Upper lobe of right lung (tissue), 1 donor: ENCODE measurements at regions not wholly inside any gene's neighbourhood (a gene's known extent, or its start where the extent isn't known, plus 50 kb on each side); places are given as distances from the start of the nearest gene placed in this dataset.

Experiments used
- ATAC-seq: fragments of 200-7000 bp; cut with Tn5 transposase; one replicate; pipeline ENCODE4 v1.9.1; 2020; ENCODE audit warnings: mild to moderate bottlenecking, moderate library complexity
- DNase-seq: peaks from one replicate; pipeline ENCODE4 v3.0.0-alpha.2; 2020
- H3K27ac ChIP-seq: fragments of 200-600 bp; one replicate; pipeline ENCODE4 v1.8.0; 2022
- H3K27me3 ChIP-seq: fragments of 200-600 bp; one replicate; pipeline ENCODE4 v1.8.0; 2022; ENCODE audit warnings: mild to moderate bottlenecking
- H3K36me3 ChIP-seq: fragments of 200-600 bp; one replicate; pipeline ENCODE4 v1.8.0; 2022
- H3K4me1 ChIP-seq: fragments of 200-600 bp; one replicate; pipeline ENCODE4 v1.8.0; 2022
- H3K4me3 ChIP-seq: fragments of 200-600 bp; one replicate; pipeline ENCODE4 v1.8.0; 2022; ENCODE audit warnings: mild to moderate bottlenecking
- H3K9me3 ChIP-seq: fragments of 200-600 bp; one replicate; pipeline ENCODE4 v1.8.0; 2022
- intact Hi-C: fragments of 100-400 bp; cut with DNase I; formaldehyde crosslinking; loops from one replicate; pipeline ENCODE4 v1.11.0; 2022
- TF ChIP-seq, protein P1 (sequence below): fragments of 200-600 bp; IDR thresholded peaks from one replicate; pipeline ENCODE4 v1.8.0; 2022; ENCODE audit warnings: antibody characterized with exemption
- donor health status: DM: no; HTN: yes; CAD: no; lungs with severe emphysema.

DNA sequence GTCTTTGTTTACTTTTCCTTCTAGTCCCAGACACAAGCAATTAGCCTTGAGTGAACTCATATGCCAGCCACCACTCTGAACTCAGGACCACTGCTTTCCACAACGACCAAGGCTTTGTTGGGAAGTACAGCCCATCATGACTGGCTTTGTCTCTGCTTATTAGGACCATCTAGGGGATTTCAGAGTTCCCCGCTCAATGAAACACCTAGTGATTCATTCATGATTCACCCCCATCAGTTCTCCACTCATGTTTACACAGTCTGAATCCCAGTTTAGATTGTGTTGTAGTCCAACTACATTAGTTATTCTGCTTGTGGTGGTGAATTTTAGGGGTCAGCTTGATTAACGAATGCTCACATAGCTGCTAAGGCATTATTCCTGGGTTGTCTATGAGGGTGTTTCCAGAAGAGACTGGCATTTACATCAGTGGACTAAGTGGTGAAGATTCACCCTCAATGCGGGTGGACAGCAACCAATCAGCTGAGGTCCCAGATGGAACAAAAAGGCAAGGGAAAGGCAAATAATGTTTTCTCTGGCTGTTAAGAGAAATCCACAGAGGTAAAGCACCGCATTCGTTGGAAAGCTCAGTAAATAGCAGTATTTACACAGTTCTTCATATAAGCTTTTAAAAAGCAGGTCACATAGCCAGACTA is 122.7 kb downstream of the RGS21 start:
- Histone ChIP-seq H3K9me3 (no peaks in the 10 kb centered on the region), H3K4me1 (no peaks in the 10 kb centered on the region), H3K27me3 (no peaks in the 10 kb centered on the region), H3K4me3 (no peak overlapping the region), H3K36me3 (no peaks in the 10 kb centered on the region), H3K27ac (no peak overlapping the region)
- DNase-seq (no peak), ATAC-seq (no peak)
- intact Hi-C loops, result no loop called here
- TF ChIP-seq, protein P1, sequence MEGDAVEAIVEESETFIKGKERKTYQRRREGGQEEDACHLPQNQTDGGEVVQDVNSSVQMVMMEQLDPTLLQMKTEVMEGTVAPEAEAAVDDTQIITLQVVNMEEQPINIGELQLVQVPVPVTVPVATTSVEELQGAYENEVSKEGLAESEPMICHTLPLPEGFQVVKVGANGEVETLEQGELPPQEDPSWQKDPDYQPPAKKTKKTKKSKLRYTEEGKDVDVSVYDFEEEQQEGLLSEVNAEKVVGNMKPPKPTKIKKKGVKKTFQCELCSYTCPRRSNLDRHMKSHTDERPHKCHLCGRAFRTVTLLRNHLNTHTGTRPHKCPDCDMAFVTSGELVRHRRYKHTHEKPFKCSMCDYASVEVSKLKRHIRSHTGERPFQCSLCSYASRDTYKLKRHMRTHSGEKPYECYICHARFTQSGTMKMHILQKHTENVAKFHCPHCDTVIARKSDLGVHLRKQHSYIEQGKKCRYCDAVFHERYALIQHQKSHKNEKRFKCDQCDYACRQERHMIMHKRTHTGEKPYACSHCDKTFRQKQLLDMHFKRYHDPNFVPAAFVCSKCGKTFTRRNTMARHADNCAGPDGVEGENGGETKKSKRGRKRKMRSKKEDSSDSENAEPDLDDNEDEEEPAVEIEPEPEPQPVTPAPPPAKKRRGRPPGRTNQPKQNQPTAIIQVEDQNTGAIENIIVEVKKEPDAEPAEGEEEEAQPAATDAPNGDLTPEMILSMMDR, result no peak

DNA sequence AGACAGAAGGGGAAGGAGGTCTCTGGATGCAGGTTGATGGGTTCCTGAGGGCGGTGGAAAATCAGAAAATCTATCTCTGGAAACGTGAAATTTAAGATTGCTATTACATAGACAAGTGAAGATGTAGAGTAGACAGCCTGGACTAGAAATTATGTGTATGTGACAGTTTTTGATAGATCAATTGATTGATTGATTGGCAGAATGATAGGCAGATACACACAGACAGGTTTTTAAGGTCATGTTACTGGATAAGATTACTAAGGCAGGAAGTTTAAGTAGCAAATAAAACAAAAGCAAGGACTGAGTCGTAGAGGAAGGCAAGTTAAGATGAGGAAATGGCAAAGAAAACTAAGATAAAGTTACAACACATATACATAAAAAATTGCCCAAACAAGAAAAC is 124.7 kb downstream of the RGS21 start:
- H3K27me3 ChIP-seq, result no peaks in the 10 kb centered on the region
- no peak overlapping the region for H3K27ac ChIP-seq
- intact Hi-C loops, result no loop called here
- ATAC-seq (no peak), DNase-seq (no peak)
- no peak overlapping the region for H3K4me3 ChIP-seq
- H3K36me3 ChIP-seq, result no peaks in the 10 kb centered on the region
- H3K4me1 ChIP-seq, result no peaks in the 10 kb centered on the region
- H3K9me3 ChIP-seq, result no peaks in the 10 kb centered on the region
- TF ChIP-seq, protein P1, result no peak

DNA sequence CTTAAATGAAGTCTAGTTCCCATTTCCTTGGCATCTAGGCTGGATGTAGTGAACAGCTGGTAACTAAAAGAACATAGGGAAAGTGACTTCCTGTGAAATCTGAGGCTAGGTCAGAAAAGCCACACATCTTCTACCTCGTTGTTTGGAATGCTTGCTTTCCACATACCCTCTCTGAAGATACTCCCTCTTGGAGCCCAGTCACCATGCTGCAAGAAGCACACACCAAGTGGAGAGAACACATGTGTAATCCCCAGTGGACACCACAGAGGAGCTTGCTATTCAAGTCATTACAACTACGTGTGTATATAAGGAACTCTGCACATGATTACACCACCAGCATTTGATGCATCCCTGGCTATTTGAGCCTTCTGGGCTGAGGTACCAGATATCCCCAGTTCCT is 125.9 kb downstream of the RGS21 start:
- no peaks in the 10 kb centered on the region for H3K4me1 ChIP-seq
- ATAC-seq (no peak), DNase-seq (no peak)
- intact Hi-C loops, result no loop called here
- no peaks in the 10 kb centered on the region for H3K36me3 ChIP-seq
- H3K27me3 ChIP-seq, result no peaks in the 10 kb centered on the region
- H3K27ac ChIP-seq, result no peak overlapping the region
- H3K4me3 ChIP-seq, result no peak overlapping the region
- H3K9me3 ChIP-seq, result no peaks in the 10 kb centered on the region
- TF ChIP-seq, protein P1, result no peak

DNA sequence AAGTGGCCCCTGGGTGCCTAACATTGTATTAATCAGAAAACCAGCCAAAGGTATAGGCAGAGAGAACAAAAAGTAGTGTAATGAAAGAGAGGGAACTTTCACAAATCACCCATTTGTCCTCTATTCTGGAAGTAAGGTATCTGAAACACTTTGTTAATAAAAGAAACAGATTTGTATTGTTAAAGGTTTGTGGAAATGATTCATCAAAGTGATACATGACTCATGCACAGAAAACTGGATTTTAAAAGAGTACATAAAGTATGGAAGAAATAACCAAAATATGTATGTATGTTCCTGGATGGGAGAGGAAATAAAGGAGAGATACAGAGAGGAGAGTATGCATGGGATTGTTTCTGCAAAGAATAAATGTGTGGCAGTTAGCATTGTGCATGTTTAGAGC is 126.8 kb downstream of the RGS21 start:
- intact Hi-C loops, result no loop called here
- no peaks in the 10 kb centered on the region for H3K27me3 ChIP-seq
- TF ChIP-seq, protein P1, result no peak
- no peaks in the 10 kb centered on the region for H3K9me3 ChIP-seq
- H3K27ac ChIP-seq, result no peak overlapping the region
- no peak for DNase-seq
- ATAC-seq, result no peak
- no peaks in the 10 kb centered on the region for H3K36me3 ChIP-seq
- no peak overlapping the region for H3K4me3 ChIP-seq
- H3K4me1 ChIP-seq, result no peaks in the 10 kb centered on the region

DNA sequence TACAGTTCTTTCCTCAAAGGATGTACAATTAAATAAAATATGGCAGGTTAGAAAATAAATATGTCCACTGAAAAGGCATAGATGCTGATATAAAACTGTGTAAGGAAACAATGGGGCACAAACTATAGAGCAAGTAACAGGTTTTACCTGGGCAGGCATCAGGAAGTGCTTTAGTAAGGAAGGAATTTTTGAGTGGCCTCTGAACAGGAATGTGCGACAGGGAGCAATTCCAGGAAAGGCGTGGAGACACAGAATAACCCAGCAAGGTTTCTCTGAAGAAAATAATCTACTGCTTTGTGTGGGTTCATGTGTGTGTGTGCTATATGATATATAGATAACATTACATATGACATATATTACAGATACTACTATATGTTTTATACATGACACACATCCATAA is 128.4 kb downstream of the RGS21 start:
- Histone ChIP-seq H3K27ac (no peak overlapping the region), H3K36me3 (no peaks in the 10 kb centered on the region), H3K27me3 (no peaks in the 10 kb centered on the region), H3K9me3 (no peaks in the 10 kb centered on the region), H3K4me1 (no peaks in the 10 kb centered on the region), H3K4me3 (no peak overlapping the region)
- ATAC-seq (peak; percentile 90), DNase-seq (no peak)
- intact Hi-C loops, result no loop called here
- TF ChIP-seq, protein P1, result no peak
